HCT116 (cell line): ENCODE measurements at regions not wholly inside any gene's neighbourhood (a gene's known extent, or its start where the extent isn't known, plus 50 kb on each side); places are given as distances from the start of the nearest gene placed in this dataset.

Experiments used
- ATAC-seq: fragments of 200-7000 bp; cut with Tn5 transposase; 2 replicates; pipeline ENCODE4 v1.9.1; 2020; ENCODE audit warnings: mild to moderate bottlenecking, moderate library complexity
- BruUV-seq: library from RNA; stranded (reverse); fragments of 400-500 nt; replicated peaks from 2 replicates; lab custom pipeline; 2021; lab: Mats Ljungman, UMichigan
- CTCF ChIA-PET: fragments of 300-600 bp; sonication (Branson Sonifier 250); formaldehyde crosslinking; loops from one replicate; lab custom pipeline; 2021; ENCODE audit warnings: antibody characterized with exemption; lab: Charles Lee
- POLR2A ChIA-PET: fragments of 300-600, 350-600 bp; sonication (Branson Sonifier 250); formaldehyde crosslinking; loops from one replicate; lab custom pipeline; 2021; ENCODE audit warnings: antibody characterized with exemption; lab: Charles Lee
- RAD21 ChIA-PET, 2 experiments: fragments of 300-600 bp; sonication (Branson Sonifier 250); formaldehyde crosslinking; loops; one replicate each; lab custom pipeline; 2023; ENCODE audit warnings: low total read pairs in 2 of 2; ENCODE audit not compliant: uncharacterized antibody in 2 of 2, unreplicated experiment in 2 of 2, low non-redundant PET in 1 of 2; lab: Charles Lee
- DNase-seq: peaks from one replicate; pipeline ENCODE4 v3.0.0-alpha.2; 2010; ENCODE audit warnings: low read depth, low spot score
- H2AFZ ChIP-seq: fragments of 200-600 bp; shearing (Covaris generic), sonication (generic); 2 replicates; pipeline ENCODE4 v1.6.1; 2017; ENCODE audit warnings: low read depth, mixed run types, mixed read lengths, antibody characterized with exemption, low read length; ENCODE audit not compliant: poor library complexity, severe bottlenecking
- H3K27ac ChIP-seq: 2 replicates; pipeline ENCODE4 v1.5.1; 2012; ENCODE audit warnings: low read depth, low read length
- H3K27me3 ChIP-seq: fragments of 200-600 bp; sonication (generic); 2 replicates; pipeline ENCODE4 v1.6.1; 2016; ENCODE audit warnings: mixed run types, low read length, mixed read lengths; ENCODE audit not compliant: insufficient read depth
- H3K36me3 ChIP-seq, 2 experiments: fragments of 200-500 bp in 1 of 2; fragments of 200-600 bp in 1 of 2; sonication (Bioruptor generic) in 1 of 2; sonication (generic) in 1 of 2; 2 replicates each; pipeline versions ENCODE4 v1.5.1 to v1.6.1; 2014 to 2016; ENCODE audit warnings: low read length in 2 of 2, inconsistent platforms in 1 of 2, mixed read lengths in 1 of 2, mixed run types in 1 of 2; ENCODE audit not compliant: insufficient read depth in 2 of 2, control insufficient read depth in 1 of 2
- H3K4me1 ChIP-seq, 2 experiments: fragments of 200-600 bp in 1 of 2; sonication (generic) in 1 of 2; 2 replicates each; pipeline versions ENCODE4 v1.5.1 to v1.6.1; 2012 to 2017; ENCODE audit warnings: low read length in 2 of 2, inconsistent platforms in 1 of 2, mild to moderate bottlenecking in 1 of 2, mixed read lengths in 1 of 2, mixed run types in 1 of 2, moderate library complexity in 1 of 2; ENCODE audit not compliant: insufficient read depth in 2 of 2, control insufficient read depth in 1 of 2
- H3K4me2 ChIP-seq: fragments of 200-600 bp; sonication (generic); 2 replicates; pipeline ENCODE4 v1.6.1; 2017; ENCODE audit warnings: mixed run types, low read length, mixed read lengths
- H3K4me3 ChIP-seq, 2 experiments: fragments of 200-600 bp in 1 of 2; sonication (generic) in 1 of 2; replicated peaks in 1 of 2; 2 replicates each; pipeline ENCODE4 v1.5.1; 2011 to 2016; ENCODE audit warnings: low read length in 2 of 2, control low read depth in 1 of 2, low read depth in 1 of 2, mild to moderate bottlenecking in 1 of 2, mixed read lengths in 1 of 2, mixed run types in 1 of 2
- H3K79me2 ChIP-seq: fragments of 200-600 bp; sonication (generic); 2 replicates; pipeline ENCODE4 v1.6.1; 2017; ENCODE audit warnings: mild to moderate bottlenecking, mixed run types, low read length, moderate library complexity, mixed read lengths; ENCODE audit not compliant: insufficient read depth
- H3K9ac ChIP-seq: fragments of 200-600 bp; sonication (generic); 2 replicates; pipeline ENCODE4 v1.6.1; 2016; ENCODE audit warnings: low read length, mixed read lengths
- H3K9me2 ChIP-seq: fragments of 200-600 bp; sonication (generic), shearing (Covaris generic); 2 replicates; pipeline ENCODE4 v1.6.1; 2017; ENCODE audit warnings: mixed run types, mild to moderate bottlenecking, moderate library complexity; ENCODE audit not compliant: insufficient read depth
- H3K9me3 ChIP-seq, 2 experiments: fragments of 200-500 bp in 1 of 2; fragments of 200-600 bp in 1 of 2; sonication (Bioruptor generic) in 1 of 2; sonication (generic) in 1 of 2; 2 replicates each; pipeline ENCODE4 v1.6.1; 2014 to 2017; ENCODE audit warnings: low read length in 2 of 2, mixed read lengths in 2 of 2, inconsistent platforms in 1 of 2, low read depth in 1 of 2, mild to moderate bottlenecking in 1 of 2, mixed run types in 1 of 2, moderate library complexity in 1 of 2; ENCODE audit not compliant: control insufficient read depth in 1 of 2, insufficient read depth in 1 of 2
- H4K20me1 ChIP-seq: fragments of 200-600 bp; sonication (generic), shearing (Covaris generic); 2 replicates; pipeline ENCODE4 v1.6.1; 2017; ENCODE audit warnings: mixed run types, mild to moderate bottlenecking, moderate library complexity; ENCODE audit not compliant: insufficient read depth
- CBX3 ChIP-seq: IDR thresholded peaks from 2 replicates; pipeline ENCODE4 v1.6.1; 2012; ENCODE audit warnings: low read depth
- CEBPB ChIP-seq: IDR thresholded peaks from 2 replicates; pipeline ENCODE4 v1.6.1; 2012; ENCODE audit warnings: low read depth
- EGR1 ChIP-seq: IDR thresholded peaks from 2 replicates; pipeline ENCODE4 v1.6.1; 2012; ENCODE audit warnings: low read depth
- ELF1 ChIP-seq: IDR thresholded peaks from 2 replicates; pipeline ENCODE4 v1.6.1; 2012; ENCODE audit warnings: low read depth, borderline replicate concordance
- EZH2 ChIP-seq: fragments of 200-600 bp; sonication (generic); IDR thresholded peaks from 2 replicates; pipeline ENCODE4 v1.6.1; 2017; ENCODE audit warnings: antibody characterized with exemption, mixed run types
- EZH2phosphoT487 ChIP-seq: fragments of 200-600 bp; IDR thresholded peaks from 2 replicates; pipeline ENCODE4 v1.6.1; 2018; ENCODE audit warnings: antibody characterized with exemption, borderline replicate concordance
- JUND ChIP-seq: IDR thresholded peaks from 2 replicates; pipeline ENCODE4 v1.6.1; 2012
- POLR2A ChIP-seq: IDR thresholded peaks from 2 replicates; pipeline ENCODE4 v1.7.0; 2011; ENCODE audit warnings: borderline replicate concordance; ENCODE audit not compliant: insufficient read depth, insufficient read length; ENCODE audit errors: extremely low read depth
- POLR2AphosphoS5 ChIP-seq: IDR thresholded peaks from 2 replicates; pipeline ENCODE4 v1.6.1; 2011; ENCODE audit warnings: mild to moderate bottlenecking, low read depth, low read length, moderate library complexity
- RAD21 ChIP-seq: IDR thresholded peaks from 2 replicates; pipeline ENCODE4 v1.6.1; 2012; ENCODE audit warnings: low read depth, mild to moderate bottlenecking
- SIN3A ChIP-seq: IDR thresholded peaks from 2 replicates; pipeline ENCODE4 v1.6.1; 2012; ENCODE audit warnings: low read depth
- SRF ChIP-seq: IDR thresholded peaks from 2 replicates; pipeline ENCODE4 v1.6.1; 2012; ENCODE audit warnings: low read depth
- TCF7L2 ChIP-seq: IDR thresholded peaks from 2 replicates; pipeline ENCODE4 v1.7.0; 2011; ENCODE audit warnings: borderline replicate concordance, inconsistent platforms; ENCODE audit not compliant: insufficient read depth, insufficient read length; ENCODE audit errors: extremely low read depth
- YY1 ChIP-seq: IDR thresholded peaks from 2 replicates; pipeline ENCODE4 v1.6.1; 2011; ENCODE audit warnings: low read length, low read depth, moderate library complexity, mild to moderate bottlenecking; ENCODE audit not compliant: insufficient replicate concordance; ENCODE audit errors: extremely low read depth
- ZFX ChIP-seq: fragments of 450-650 bp; IDR thresholded peaks from 2 replicates; pipeline ENCODE4 v1.6.1; 2017
- intact Hi-C: fragments of 100-400 bp; cut with micrococcal nuclease; formaldehyde crosslinking; loops from 2 replicates; pipeline ENCODE4 v1.10.0; 2022
- TF ChIP-seq, protein P1 (sequence below): IDR thresholded peaks from 2 replicates; pipeline ENCODE4 v1.6.1; 2012
- TF ChIP-seq, protein P2 (sequence below): IDR thresholded peaks from 2 replicates; pipeline ENCODE4 v1.6.1; 2012; ENCODE audit warnings: low read depth
- TF ChIP-seq, protein P3 (sequence below): IDR thresholded peaks from 2 replicates; pipeline ENCODE4 v1.6.1; 2011; ENCODE audit warnings: mild to moderate bottlenecking, low read length, moderate library complexity; ENCODE audit not compliant: insufficient replicate concordance; ENCODE audit errors: extremely low read depth
- TF ChIP-seq, protein P4 (sequence below), 3 experiments: fragments of 200-600 bp in 1 of 3; sonication (generic) in 1 of 3; IDR thresholded peaks in 2 of 3; conservative IDR thresholded peaks in 1 of 3; 2 replicates each; pipeline ENCODE4 v1.5.1; 2012 to 2017; ENCODE audit warnings: low read depth in 2 of 3, low read length in 2 of 3, antibody characterized with exemption in 1 of 3, borderline replicate concordance in 1 of 3, control low read depth in 1 of 3, mild to moderate bottlenecking in 1 of 3, mixed read lengths in 1 of 3, mixed run types in 1 of 3, moderate library complexity in 1 of 3; ENCODE audit not compliant: insufficient read depth in 1 of 3

DNA sequence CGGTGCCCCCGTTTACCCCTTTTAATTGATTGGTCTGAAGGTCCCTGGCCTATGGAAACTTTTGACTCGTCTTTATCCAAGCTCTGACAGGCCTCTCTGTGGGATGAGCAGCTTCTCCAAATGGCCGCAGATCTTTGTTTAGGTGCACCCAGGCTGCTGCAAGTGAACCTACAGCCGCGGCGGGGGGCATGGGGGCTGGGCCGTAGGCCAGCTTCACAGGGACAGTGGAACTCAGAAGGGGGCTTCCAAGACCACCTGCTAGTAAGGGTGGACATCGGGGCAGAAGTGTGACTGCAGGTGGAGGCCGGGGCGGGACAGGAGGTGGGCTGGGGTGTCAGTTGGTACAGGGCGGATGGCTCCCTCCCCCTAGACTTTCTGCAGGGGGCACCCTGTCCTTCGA lies 257.5 kb downstream of the SIPA1L2 start:
- no peak overlapping the region for H3K4me2 ChIP-seq
- no peak overlapping the region for H3K9ac ChIP-seq
- peaks cover 3 to 11% of the 10 kb centered on the region in 2 experiments; a peak in 2 of 4 replicates for H3K4me1 ChIP-seq
- H3K27ac ChIP-seq, result no peak overlapping the region
- no peaks in the 10 kb centered on the region for H3K9me3 ChIP-seq
- no peaks in the 10 kb centered on the region for H3K36me3 ChIP-seq
- intact Hi-C loops, result no loop called here
- no peaks in the 10 kb centered on the region for H3K27me3 ChIP-seq
- no peaks in the 10 kb centered on the region for H3K79me2 ChIP-seq
- no peak overlapping the region for H2AFZ ChIP-seq
- RAD21 ChIA-PET, result no interaction called here
- TF ChIP-seq CEBPB (no peak), ZFX (no peak), CBX3 (no peak), SIN3A (no peak), YY1 (no peak), JUND (no peak), SRF (no peak), EGR1 (no peak), TCF7L2 (no peak), ELF1 (no peak), POLR2A (no peak), EZH2phosphoT487 (no peak), RAD21 (no peak), POLR2AphosphoS5 (no peak), EZH2 (no peak)
- TF ChIP-seq, protein P1, sequence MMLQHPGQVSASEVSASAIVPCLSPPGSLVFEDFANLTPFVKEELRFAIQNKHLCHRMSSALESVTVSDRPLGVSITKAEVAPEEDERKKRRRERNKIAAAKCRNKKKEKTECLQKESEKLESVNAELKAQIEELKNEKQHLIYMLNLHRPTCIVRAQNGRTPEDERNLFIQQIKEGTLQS, result no peak
- TF ChIP-seq, protein P2, sequence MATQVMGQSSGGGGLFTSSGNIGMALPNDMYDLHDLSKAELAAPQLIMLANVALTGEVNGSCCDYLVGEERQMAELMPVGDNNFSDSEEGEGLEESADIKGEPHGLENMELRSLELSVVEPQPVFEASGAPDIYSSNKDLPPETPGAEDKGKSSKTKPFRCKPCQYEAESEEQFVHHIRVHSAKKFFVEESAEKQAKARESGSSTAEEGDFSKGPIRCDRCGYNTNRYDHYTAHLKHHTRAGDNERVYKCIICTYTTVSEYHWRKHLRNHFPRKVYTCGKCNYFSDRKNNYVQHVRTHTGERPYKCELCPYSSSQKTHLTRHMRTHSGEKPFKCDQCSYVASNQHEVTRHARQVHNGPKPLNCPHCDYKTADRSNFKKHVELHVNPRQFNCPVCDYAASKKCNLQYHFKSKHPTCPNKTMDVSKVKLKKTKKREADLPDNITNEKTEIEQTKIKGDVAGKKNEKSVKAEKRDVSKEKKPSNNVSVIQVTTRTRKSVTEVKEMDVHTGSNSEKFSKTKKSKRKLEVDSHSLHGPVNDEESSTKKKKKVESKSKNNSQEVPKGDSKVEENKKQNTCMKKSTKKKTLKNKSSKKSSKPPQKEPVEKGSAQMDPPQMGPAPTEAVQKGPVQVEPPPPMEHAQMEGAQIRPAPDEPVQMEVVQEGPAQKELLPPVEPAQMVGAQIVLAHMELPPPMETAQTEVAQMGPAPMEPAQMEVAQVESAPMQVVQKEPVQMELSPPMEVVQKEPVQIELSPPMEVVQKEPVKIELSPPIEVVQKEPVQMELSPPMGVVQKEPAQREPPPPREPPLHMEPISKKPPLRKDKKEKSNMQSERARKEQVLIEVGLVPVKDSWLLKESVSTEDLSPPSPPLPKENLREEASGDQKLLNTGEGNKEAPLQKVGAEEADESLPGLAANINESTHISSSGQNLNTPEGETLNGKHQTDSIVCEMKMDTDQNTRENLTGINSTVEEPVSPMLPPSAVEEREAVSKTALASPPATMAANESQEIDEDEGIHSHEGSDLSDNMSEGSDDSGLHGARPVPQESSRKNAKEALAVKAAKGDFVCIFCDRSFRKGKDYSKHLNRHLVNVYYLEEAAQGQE, result no peak
- TF ChIP-seq, protein P3, sequence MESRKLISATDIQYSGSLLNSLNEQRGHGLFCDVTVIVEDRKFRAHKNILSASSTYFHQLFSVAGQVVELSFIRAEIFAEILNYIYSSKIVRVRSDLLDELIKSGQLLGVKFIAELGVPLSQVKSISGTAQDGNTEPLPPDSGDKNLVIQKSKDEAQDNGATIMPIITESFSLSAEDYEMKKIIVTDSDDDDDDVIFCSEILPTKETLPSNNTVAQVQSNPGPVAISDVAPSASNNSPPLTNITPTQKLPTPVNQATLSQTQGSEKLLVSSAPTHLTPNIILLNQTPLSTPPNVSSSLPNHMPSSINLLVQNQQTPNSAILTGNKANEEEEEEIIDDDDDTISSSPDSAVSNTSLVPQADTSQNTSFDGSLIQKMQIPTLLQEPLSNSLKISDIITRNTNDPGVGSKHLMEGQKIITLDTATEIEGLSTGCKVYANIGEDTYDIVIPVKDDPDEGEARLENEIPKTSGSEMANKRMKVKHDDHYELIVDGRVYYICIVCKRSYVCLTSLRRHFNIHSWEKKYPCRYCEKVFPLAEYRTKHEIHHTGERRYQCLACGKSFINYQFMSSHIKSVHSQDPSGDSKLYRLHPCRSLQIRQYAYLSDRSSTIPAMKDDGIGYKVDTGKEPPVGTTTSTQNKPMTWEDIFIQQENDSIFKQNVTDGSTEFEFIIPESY, result no peak
- TF ChIP-seq, protein P4, sequence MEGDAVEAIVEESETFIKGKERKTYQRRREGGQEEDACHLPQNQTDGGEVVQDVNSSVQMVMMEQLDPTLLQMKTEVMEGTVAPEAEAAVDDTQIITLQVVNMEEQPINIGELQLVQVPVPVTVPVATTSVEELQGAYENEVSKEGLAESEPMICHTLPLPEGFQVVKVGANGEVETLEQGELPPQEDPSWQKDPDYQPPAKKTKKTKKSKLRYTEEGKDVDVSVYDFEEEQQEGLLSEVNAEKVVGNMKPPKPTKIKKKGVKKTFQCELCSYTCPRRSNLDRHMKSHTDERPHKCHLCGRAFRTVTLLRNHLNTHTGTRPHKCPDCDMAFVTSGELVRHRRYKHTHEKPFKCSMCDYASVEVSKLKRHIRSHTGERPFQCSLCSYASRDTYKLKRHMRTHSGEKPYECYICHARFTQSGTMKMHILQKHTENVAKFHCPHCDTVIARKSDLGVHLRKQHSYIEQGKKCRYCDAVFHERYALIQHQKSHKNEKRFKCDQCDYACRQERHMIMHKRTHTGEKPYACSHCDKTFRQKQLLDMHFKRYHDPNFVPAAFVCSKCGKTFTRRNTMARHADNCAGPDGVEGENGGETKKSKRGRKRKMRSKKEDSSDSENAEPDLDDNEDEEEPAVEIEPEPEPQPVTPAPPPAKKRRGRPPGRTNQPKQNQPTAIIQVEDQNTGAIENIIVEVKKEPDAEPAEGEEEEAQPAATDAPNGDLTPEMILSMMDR (IDR thresholded peaks at IDR 0.05 in 2 of 3, conservative IDR thresholded peaks at IDR 0.05 in 1 of 3; ENCODE audit: borderline replicate concordance in 1 of 3, insufficient read depth in 1 of 3, low read depth in 2 of 3, low read length in 2 of 3), result no peak
- DNase-seq (no peak), ATAC-seq (no peak)
- no TSS peak for BruUV-seq
- H3K4me3 ChIP-seq, result no peak overlapping the region
- CTCF ChIA-PET, result no interaction called here
- H4K20me1 ChIP-seq, result no peaks in the 10 kb centered on the region
- POLR2A ChIA-PET, result no interaction called here
- H3K9me2 ChIP-seq, result no peaks in the 10 kb centered on the region
